ENCODE measurements at regions not wholly inside any gene's neighbourhood (a gene's known extent, or its start where the extent isn't known, plus 50 kb on each side); places are given as distances from the start of the nearest gene placed in this dataset.

- DNase-seq (ENCODE audit: low read depth) = no peak
- TF ChIP-seq CTCF (conservative IDR thresholded peaks at IDR 0.05; ENCODE audit: low read depth, low read length) = no peak
- H3K4me3 ChIP-seq (ENCODE audit: low read length) = no peak overlapping the region
Observed at GRCh38 chr10:43905512-43906236, 257.0 kb upstream of the ZNF32 start.

GRCh38 chr10:43904844-43905243, 256.2 kb upstream of the ZNF32 start:
- TF ChIP-seq CTCF (conservative IDR thresholded peaks at IDR 0.05; ENCODE audit: low read depth, low read length) = no peak
- H3K4me3 ChIP-seq (ENCODE audit: low read length) = no peak overlapping the region
- no peak for DNase-seq (ENCODE audit: low read depth)

DNA sequence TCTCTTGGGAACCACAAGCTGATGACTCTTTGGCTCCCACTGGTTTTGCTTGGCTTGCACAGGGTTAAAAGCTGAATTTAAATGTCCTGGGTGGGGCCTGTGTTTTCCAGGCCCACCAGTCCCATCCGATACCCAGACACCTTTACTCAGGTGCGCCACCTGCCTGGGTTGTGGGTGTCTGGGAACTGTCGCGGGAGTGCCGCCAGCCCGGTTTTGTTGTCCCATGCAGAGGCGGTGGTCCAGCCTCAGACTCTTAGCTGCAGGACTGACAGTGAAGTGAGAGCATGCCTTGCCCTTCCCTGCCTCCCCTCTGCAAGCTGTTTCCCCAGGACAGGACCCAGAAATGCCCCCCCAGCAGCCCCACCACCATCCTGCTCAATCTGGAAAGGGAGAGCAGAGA, 255.6 kb upstream of the ZNF32 start:
- TF ChIP-seq CTCF (conservative IDR thresholded peaks at IDR 0.05; ENCODE audit: low read depth, low read length) = no peak
- no peak for DNase-seq (ENCODE audit: low read depth)
- no peak overlapping the region for H3K4me3 ChIP-seq (ENCODE audit: low read length)

GRCh38 chr10:43903451-43903850, 254.8 kb upstream of the ZNF32 start:
- no peak overlapping the region for H3K4me3 ChIP-seq (ENCODE audit: low read length)
- no peak for TF ChIP-seq CTCF (conservative IDR thresholded peaks at IDR 0.05; ENCODE audit: low read depth, low read length)
- DNase-seq (ENCODE audit: low read depth) = no peak

- H3K4me3 ChIP-seq (ENCODE audit: low read length) = no peak overlapping the region
- no peak for DNase-seq (ENCODE audit: low read depth)
- TF ChIP-seq CTCF (conservative IDR thresholded peaks at IDR 0.05; ENCODE audit: low read depth, low read length) = no peak
Observed at GRCh38 chr10:43902842-43903241, 254.2 kb upstream of the ZNF32 start.

GRCh38 chr10:43901744-43902504, 253.2 kb upstream of the ZNF32 start:
- no peak for DNase-seq (ENCODE audit: low read depth)
- TF ChIP-seq CTCF (conservative IDR thresholded peaks at IDR 0.05; ENCODE audit: low read depth, low read length) = no peak
- no peak overlapping the region for H3K4me3 ChIP-seq (ENCODE audit: low read length)

GRCh38 chr10:43901302-43901701, 252.6 kb upstream of the ZNF32 start:
- no peak for TF ChIP-seq CTCF (conservative IDR thresholded peaks at IDR 0.05; ENCODE audit: low read depth, low read length)
- no peak overlapping the region for H3K4me3 ChIP-seq (ENCODE audit: low read length)
- no peak for DNase-seq (ENCODE audit: low read depth)
